NCI-H146 treated with DMSO at 0.1 percent for 48 hours (cell line): ENCODE measurements at regions not wholly inside any gene's neighbourhood (a gene's known extent, or its start where the extent isn't known, plus 50 kb on each side); places are given as distances from the start of the nearest gene placed in this dataset.
"Not testable (repeated sequence)": the region's sequence is repeated elsewhere in the genome, so short reads cannot be mapped to it uniquely, and the experiment has no call there.

Experiments
- DNase-seq: peaks from one replicate; lab custom pipeline; 2025; ENCODE audit not compliant: unreplicated experiment; lab: John Stamatoyannopoulos, UW

GRCh38 chr22:47366026-47366767, 603.7 kb downstream of the TBC1D22A start:
- no peak for DNase-seq

- DNase-seq, result no peak
These were observed 598.8 kb downstream of the TBC1D22A start for GRCh38 chr22:47361247-47361646.

DNA sequence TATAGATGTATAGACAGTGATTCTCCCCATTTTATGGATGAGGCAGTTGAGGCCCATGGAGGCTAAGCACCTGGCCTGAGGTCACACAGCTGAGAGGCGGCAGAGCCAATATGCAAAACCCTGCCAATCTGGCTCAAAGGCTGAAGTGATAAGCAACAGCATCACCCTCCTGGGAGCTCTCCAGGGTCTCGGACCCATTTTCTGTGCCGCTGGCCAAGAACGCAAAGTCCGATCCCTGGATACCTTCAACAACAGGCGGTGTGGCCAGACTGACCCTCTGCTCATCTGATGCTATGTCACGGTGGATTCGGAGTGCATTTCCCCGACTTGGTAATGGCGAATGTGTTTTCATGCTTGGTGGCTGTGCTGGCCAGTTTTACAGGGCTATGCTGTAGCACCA, 595.0 kb downstream of the TBC1D22A start:
- no peak for DNase-seq

DNA sequence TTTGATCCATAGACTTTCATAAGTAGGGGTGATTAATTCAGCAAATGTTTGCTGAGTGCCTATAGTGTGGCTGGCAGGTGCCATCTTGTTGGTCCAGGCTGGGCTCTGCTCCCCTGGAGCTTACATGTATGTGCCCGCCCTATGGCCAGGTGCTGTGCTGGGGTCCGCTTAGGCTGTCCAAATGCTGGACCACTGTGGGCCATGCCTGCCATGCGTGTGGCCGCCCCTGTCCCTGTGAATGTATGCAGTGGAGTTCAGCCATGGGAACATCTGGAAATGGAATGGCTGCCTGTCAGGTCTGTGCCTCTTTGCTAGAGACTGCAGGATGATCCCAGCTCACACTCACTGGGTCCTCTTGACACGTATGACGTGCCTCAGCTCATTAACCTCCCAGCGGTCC, 594.6 kb downstream of the TBC1D22A start:
- no peak for DNase-seq

DNA sequence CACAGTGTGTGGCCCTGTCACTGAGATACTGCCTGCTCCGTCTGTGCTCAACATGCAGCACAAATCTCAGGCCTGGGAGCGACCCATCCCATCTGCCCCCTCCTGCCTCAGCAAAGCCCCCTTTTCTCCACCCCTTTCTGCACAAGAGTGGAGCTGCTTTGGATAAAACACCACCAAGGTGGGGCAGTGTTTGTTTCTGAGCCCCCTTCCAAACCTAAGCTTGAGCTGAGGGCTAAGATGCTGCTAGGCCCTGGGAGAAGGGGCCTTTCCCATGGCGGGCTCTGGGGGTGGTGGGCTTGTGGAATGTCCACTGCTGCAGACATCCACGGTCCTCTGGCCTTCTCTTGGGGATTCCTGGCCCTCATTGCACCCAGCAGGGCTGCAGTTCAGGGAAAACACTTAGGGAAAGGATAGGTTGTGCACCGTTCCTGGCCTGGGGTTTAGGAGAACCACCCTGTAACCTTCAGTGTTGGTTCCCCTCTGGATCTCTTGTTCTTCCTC, 594.1 kb downstream of the TBC1D22A start:
- no peak for DNase-seq

DNA sequence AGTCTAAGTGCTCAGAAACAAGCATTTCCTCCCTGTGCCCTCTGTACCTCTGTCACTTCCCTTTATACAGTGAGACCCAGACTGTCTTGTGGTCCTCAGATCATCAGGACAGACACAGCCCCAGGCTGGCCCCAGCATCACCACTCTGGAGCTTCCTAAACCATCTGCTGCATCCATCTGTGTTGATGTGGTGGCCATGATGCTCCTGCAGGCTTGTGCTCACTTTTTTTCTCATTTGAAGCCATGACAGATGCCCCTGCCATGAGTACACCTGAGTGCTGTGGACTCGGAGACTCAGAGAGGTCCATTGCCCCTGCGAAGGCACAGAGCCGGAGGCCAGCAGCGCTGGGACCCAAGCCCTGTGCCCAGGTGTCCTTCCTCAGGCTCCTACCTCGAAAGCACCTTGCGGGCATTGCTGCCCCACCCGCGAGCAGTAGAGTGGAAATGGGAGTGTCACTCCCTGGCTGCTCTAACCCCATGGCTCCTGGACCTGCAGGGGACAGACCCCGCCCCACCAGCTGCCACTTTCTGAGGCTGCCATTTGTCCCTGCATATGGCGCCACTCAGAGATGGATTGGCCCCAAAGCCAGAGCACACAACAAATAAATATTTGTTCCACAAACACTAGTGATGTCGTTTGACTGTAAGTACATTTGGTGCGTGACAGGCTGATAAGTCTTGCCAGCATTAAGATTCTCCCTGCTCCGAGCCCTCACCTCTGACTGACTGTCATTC, 593.5 kb downstream of the TBC1D22A start:
- no peak for DNase-seq

- no peak for DNase-seq
These were observed 592.9 kb downstream of the TBC1D22A start for GRCh38 chr22:47355388-47355725.

- no peak for DNase-seq
These were observed 592.4 kb downstream of the TBC1D22A start for GRCh38 chr22:47354668-47355387.

DNA sequence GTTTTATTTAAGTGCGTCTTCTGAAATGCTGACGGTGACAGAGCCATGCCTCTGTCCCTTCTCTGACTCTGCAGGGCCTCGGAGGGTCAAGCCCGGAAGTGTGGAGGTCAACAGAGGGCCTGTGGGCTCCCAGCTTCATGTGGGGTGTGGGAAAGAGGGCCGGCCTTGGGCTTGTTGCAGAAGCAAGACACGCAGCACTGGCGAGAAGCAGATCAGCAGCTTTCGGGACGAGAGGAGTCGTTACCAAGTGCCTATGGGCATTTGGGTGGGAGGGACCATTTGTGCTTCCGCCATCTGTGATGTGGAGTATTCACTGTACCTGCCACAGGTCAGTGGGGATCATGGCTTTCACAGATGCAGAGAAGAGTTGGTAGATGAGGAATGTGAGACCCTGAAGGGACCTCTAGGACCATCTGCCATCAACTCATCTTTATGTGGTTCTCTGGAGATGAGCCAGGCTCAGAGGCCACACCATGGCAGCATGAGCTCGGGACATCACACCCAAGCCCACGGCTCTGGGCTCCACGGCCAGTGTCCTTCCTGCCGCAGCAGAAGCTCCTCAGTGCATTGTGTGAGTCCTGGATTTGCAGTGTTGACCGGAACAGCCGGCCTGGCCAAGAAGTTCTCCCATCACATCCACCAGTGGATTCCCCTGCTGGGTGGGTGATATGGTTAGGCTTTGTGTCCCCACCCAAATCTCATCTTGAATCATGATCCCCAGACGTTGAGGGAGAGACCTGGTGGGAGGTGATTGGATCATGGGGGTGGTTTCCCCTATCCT, 590.7 kb downstream of the TBC1D22A start:
- DNase-seq, result no peak

GRCh38 chr22:47351836-47352579, 589.6 kb downstream of the TBC1D22A start:
- DNase-seq, result no peak

DNA sequence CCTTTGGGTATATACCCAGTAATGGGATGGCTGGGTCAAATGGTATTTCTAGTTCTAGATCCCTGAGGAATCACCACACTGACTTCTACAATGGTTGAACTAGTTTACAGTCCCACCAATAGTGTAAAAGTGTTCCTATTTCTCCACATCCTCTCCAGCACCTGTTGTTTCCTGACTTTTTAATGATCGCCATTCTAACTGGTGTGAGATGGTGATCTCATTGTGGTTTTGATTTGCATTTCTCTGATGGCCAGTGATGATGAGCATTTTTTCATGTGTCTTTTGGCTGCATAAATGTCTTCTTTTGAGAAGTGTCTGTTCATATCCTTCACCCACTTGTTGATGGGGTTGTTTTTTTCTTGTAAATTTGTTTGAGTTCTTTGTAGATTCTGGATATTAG, 583.8 kb downstream of the TBC1D22A start:
- not testable (repeated sequence) for DNase-seq

- no peak for DNase-seq
These were observed 582.6 kb downstream of the TBC1D22A start for GRCh38 chr22:47345025-47345424.

GRCh38 chr22:47344414-47344813, 582.0 kb downstream of the TBC1D22A start:
- no peak for DNase-seq

GRCh38 chr22:47343611-47344010, 581.2 kb downstream of the TBC1D22A start:
- no peak for DNase-seq

DNA sequence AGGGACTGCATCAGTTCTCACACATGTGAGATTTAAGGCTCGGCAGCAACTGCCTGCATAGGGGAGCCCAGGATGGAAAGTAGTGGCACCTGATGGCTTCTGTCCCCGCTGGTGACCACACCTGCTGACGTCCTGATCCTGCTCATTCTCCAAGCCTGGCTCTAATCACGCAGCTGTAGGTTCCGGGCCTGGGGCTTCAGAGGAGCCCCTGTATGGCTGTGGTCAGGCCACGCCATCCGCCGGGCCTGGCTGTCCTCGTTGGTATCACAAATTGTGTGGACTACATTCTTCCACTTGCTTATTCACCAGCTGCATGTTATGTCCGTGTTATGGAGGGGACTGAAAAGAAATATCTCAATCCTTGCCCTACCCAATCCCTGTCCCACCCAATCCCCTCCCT, 580.0 kb downstream of the TBC1D22A start:
- DNase-seq, result no peak

GRCh38 chr22:47341464-47341863, 579.0 kb downstream of the TBC1D22A start:
- DNase-seq, result no peak

GRCh38 chr22:47340851-47341436, 578.5 kb downstream of the TBC1D22A start:
- no peak for DNase-seq

- no peak for DNase-seq
These were observed 574.7 kb downstream of the TBC1D22A start for GRCh38 chr22:47337161-47337621.

GRCh38 chr22:47335958-47336357, 573.5 kb downstream of the TBC1D22A start:
- DNase-seq, result no peak

DNA sequence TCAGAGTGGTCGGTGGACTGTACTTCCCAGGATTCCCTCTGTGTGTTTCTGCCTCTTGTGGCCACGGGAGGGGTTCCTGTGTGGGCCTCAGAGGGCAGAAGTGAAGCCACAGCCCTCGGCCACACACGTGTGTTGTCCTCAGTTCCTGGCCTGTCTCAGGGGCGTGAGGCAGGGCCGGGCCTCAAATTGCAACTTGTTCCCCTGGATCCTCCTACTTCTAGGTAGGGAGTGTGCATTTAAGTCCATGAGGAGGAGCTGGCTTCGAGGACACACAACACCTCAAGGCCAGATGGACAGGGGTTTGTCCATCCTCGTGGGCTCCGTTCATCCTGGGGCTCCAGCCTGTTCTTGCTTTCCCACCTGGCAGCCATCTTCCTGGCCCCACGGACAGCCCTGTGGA, 573.0 kb downstream of the TBC1D22A start:
- DNase-seq, result no peak
